Activated CD4-positive, alpha-beta memory T cell treated with anti-CD3 and anti-CD28 coated beads for 36 hours (primary cell): ENCODE measurements at regions not wholly inside any gene's neighbourhood (a gene's known extent, or its start where the extent isn't known, plus 50 kb on each side); places are given as distances from the start of the nearest gene placed in this dataset.
"Not testable (repeated sequence)": the region's sequence is repeated elsewhere in the genome, so short reads cannot be mapped to it uniquely, and the experiment has no call there.

Source experiments
- CTCF ChIA-PET: fragments of 350-600 bp; sonication (Branson Sonifier 250); formaldehyde crosslinking; loops from one replicate; lab custom pipeline; 2021; ENCODE audit warnings: antibody characterized with exemption, inconsistent platforms; lab: Charles Lee
- POLR2A ChIA-PET: fragments of 350-600 bp; sonication (Branson Sonifier 250); formaldehyde crosslinking; loops from one replicate; lab custom pipeline; 2021; ENCODE audit warnings: antibody characterized with exemption; lab: Charles Lee
- DNase-seq: peaks from one replicate; pipeline ENCODE4 v3.0.0-alpha.2; 2020
- H3K27ac Mint-ChIP-seq: one replicate; pipeline ENCODE4 v1.8.0; 2021; ENCODE audit warnings: mixed read lengths
- H3K27me3 Mint-ChIP-seq: one replicate; pipeline ENCODE4 v1.8.0; 2021; ENCODE audit warnings: mixed read lengths
- H3K36me3 Mint-ChIP-seq: one replicate; pipeline ENCODE4 v1.8.0; 2021; ENCODE audit warnings: mixed read lengths
- H3K4me1 Mint-ChIP-seq: one replicate; pipeline ENCODE4 v1.8.0; 2021; ENCODE audit warnings: low read depth, mixed read lengths
- H3K4me3 Mint-ChIP-seq: one replicate; pipeline ENCODE4 v1.8.0; 2021; ENCODE audit warnings: mild to moderate bottlenecking, mixed read lengths
- H3K9me3 Mint-ChIP-seq: one replicate; pipeline ENCODE4 v1.8.0; 2021; ENCODE audit warnings: mixed read lengths
- intact Hi-C: fragments of 100-400 bp; cut with micrococcal nuclease; formaldehyde crosslinking; loops from one replicate; pipeline ENCODE4 v1.15.1; 2023

- Mint-ChIP-seq H3K4me1 (no peaks in the 10 kb centered on the region), H3K27ac (no peak overlapping the region), H3K9me3 (peaks cover 9% of the 10 kb centered on the region), H3K36me3 (no peaks in the 10 kb centered on the region), H3K27me3 (no peaks in the 10 kb centered on the region), H3K4me3 (no peak overlapping the region)
- DNase-seq, result no peak
- ChIA-PET CTCF (no interaction called here), POLR2A (no interaction called here)
- intact Hi-C loops, result no loop called here
Observed at GRCh38 chr9:26132746-26133312, 454.6 kb upstream of the TUSC1 start.

- CTCF ChIA-PET, result no interaction called here
- peaks cover 9% of the 10 kb centered on the region for H3K9me3 Mint-ChIP-seq
Observed at GRCh38 chr9:26131886-26132285, 453.6 kb upstream of the TUSC1 start.

GRCh38 chr9:26129217-26129616 lies 451.0 kb upstream of the TUSC1 start:
- Mint-ChIP-seq H3K4me3 (no peak overlapping the region), H3K9me3 (peaks cover 13% of the 10 kb centered on the region), H3K27ac (no peak overlapping the region), H3K36me3 (no peaks in the 10 kb centered on the region), H3K27me3 (no peaks in the 10 kb centered on the region), H3K4me1 (no peaks in the 10 kb centered on the region)
- DNase-seq, result no peak
- POLR2A ChIA-PET, result no interaction called here
- CTCF ChIA-PET, result no interaction called here
- intact Hi-C loops, result no loop called here

More at GRCh38 chr9:26131886-26132285, 453.6 kb upstream of the TUSC1 start:
- Mint-ChIP-seq H3K4me1 (no peaks in the 10 kb centered on the region), H3K27ac (no peak overlapping the region), H3K4me3 (no peak overlapping the region), H3K36me3 (no peaks in the 10 kb centered on the region), H3K27me3 (no peaks in the 10 kb centered on the region)
- intact Hi-C loops, result no loop called here
- no peak for DNase-seq
- POLR2A ChIA-PET, result no interaction called here

- H3K27ac Mint-ChIP-seq, result no peak overlapping the region
- no peak for DNase-seq
- H3K4me1 Mint-ChIP-seq, result no peaks in the 10 kb centered on the region
- ChIA-PET POLR2A (no interaction called here), CTCF (no interaction called here)
- intact Hi-C loops, result no loop called here
- H3K9me3 Mint-ChIP-seq, result peaks cover 16% of the 10 kb centered on the region
- no peaks in the 10 kb centered on the region for H3K36me3 Mint-ChIP-seq
- no peak overlapping the region for H3K4me3 Mint-ChIP-seq
- H3K27me3 Mint-ChIP-seq, result no peaks in the 10 kb centered on the region
Observed at GRCh38 chr9:26125693-26126092, 447.4 kb upstream of the TUSC1 start.

GRCh38 chr9:26116085-26116484 lies 437.8 kb upstream of the TUSC1 start:
- intact Hi-C loops, DNase-seq, CTCF ChIA-PET, H3K27ac Mint-ChIP-seq, H3K4me3 Mint-ChIP-seq, H3K36me3 Mint-ChIP-seq, POLR2A ChIA-PET, H3K27me3 Mint-ChIP-seq, H3K4me1 Mint-ChIP-seq: not testable (repeated sequence)
- peaks cover 12% of the 10 kb centered on the region for H3K9me3 Mint-ChIP-seq

GRCh38 chr9:26112724-26113123 lies 434.5 kb upstream of the TUSC1 start:
- ChIA-PET POLR2A (no interaction called here), CTCF (no interaction called here)
- H3K27ac Mint-ChIP-seq, result no peak overlapping the region
- no peaks in the 10 kb centered on the region for H3K36me3 Mint-ChIP-seq
- H3K9me3 Mint-ChIP-seq, result peaks cover 27% of the 10 kb centered on the region
- H3K27me3 Mint-ChIP-seq, result no peaks in the 10 kb centered on the region
- no peak overlapping the region for H3K4me3 Mint-ChIP-seq
- no peak for DNase-seq
- intact Hi-C loops, result no loop called here
- H3K4me1 Mint-ChIP-seq, result no peaks in the 10 kb centered on the region

GRCh38 chr9:26086396-26086795 lies 408.2 kb upstream of the TUSC1 start:
- POLR2A ChIA-PET, result no interaction called here
- intact Hi-C loops, result no loop called here
- Mint-ChIP-seq H3K27me3 (no peaks in the 10 kb centered on the region), H3K36me3 (no peaks in the 10 kb centered on the region), H3K4me3 (no peak overlapping the region), H3K4me1 (no peaks in the 10 kb centered on the region), H3K9me3 (peaks cover 10% of the 10 kb centered on the region), H3K27ac (no peak overlapping the region)
- CTCF ChIA-PET, result no interaction called here
- no peak for DNase-seq

GRCh38 chr9:26081847-26082246 lies 403.6 kb upstream of the TUSC1 start:
- peaks cover 14% of the 10 kb centered on the region for H3K9me3 Mint-ChIP-seq
- H3K4me1 Mint-ChIP-seq, result no peaks in the 10 kb centered on the region
- POLR2A ChIA-PET, result no interaction called here
- intact Hi-C loops, result no loop called here
- no peak overlapping the region for H3K27ac Mint-ChIP-seq
- H3K36me3 Mint-ChIP-seq, result no peaks in the 10 kb centered on the region
- DNase-seq, result no peak
- CTCF ChIA-PET, result no interaction called here
- H3K27me3 Mint-ChIP-seq, result no peaks in the 10 kb centered on the region
- H3K4me3 Mint-ChIP-seq, result no peak overlapping the region

GRCh38 chr9:26078706-26079105 lies 400.5 kb upstream of the TUSC1 start:
- ChIA-PET CTCF (no interaction called here), POLR2A (no interaction called here)
- Mint-ChIP-seq H3K27ac (no peak overlapping the region), H3K4me3 (no peak overlapping the region), H3K36me3 (peaks cover 2% of the 10 kb centered on the region), H3K9me3 (peaks cover 35% of the 10 kb centered on the region), H3K27me3 (no peaks in the 10 kb centered on the region), H3K4me1 (no peaks in the 10 kb centered on the region)
- intact Hi-C loops, result no loop called here
- no peak for DNase-seq

GRCh38 chr9:26077860-26078259 lies 399.6 kb upstream of the TUSC1 start:
- Mint-ChIP-seq H3K27ac (no peak overlapping the region), H3K9me3 (peaks cover 41% of the 10 kb centered on the region), H3K4me3 (no peak overlapping the region), H3K36me3 (peaks cover 2% of the 10 kb centered on the region), H3K27me3 (no peaks in the 10 kb centered on the region), H3K4me1 (no peaks in the 10 kb centered on the region)
- ChIA-PET CTCF (no interaction called here), POLR2A (no interaction called here)
- intact Hi-C loops, result no loop called here
- DNase-seq, result no peak

- Mint-ChIP-seq H3K27ac (no peak overlapping the region), H3K36me3 (no peaks in the 10 kb centered on the region), H3K4me1 (no peaks in the 10 kb centered on the region), H3K27me3 (no peaks in the 10 kb centered on the region), H3K4me3 (no peak overlapping the region), H3K9me3 (peaks cover 23% of the 10 kb centered on the region)
- CTCF ChIA-PET, result no interaction called here
- POLR2A ChIA-PET, result no interaction called here
- DNase-seq, result no peak
- intact Hi-C loops, result no loop called here
Observed at GRCh38 chr9:26067608-26068007, 389.4 kb upstream of the TUSC1 start.

- POLR2A ChIA-PET, result no interaction called here
- DNase-seq, result no peak
Observed at GRCh38 chr9:26066237-26066636, 388.0 kb upstream of the TUSC1 start.

GRCh38 chr9:26061948-26062575 lies 383.8 kb upstream of the TUSC1 start:
- CTCF ChIA-PET, result no interaction called here
- Mint-ChIP-seq H3K27me3 (no peaks in the 10 kb centered on the region), H3K36me3 (no peaks in the 10 kb centered on the region), H3K9me3 (peaks cover 20% of the 10 kb centered on the region), H3K4me3 (no peak overlapping the region), H3K27ac (no peak overlapping the region), H3K4me1 (no peaks in the 10 kb centered on the region)
- intact Hi-C loops, result no loop called here
- POLR2A ChIA-PET, result no interaction called here
- DNase-seq, result no peak

More at GRCh38 chr9:26066237-26066636, 388.0 kb upstream of the TUSC1 start:
- CTCF ChIA-PET, result no interaction called here
- H3K4me1 Mint-ChIP-seq, result no peaks in the 10 kb centered on the region
- H3K9me3 Mint-ChIP-seq, result peaks cover 18% of the 10 kb centered on the region
- no peaks in the 10 kb centered on the region for H3K36me3 Mint-ChIP-seq
- no peak overlapping the region for H3K27ac Mint-ChIP-seq
- H3K27me3 Mint-ChIP-seq, result no peaks in the 10 kb centered on the region
- no peak overlapping the region for H3K4me3 Mint-ChIP-seq
- intact Hi-C loops, result no loop called here
